HK-2 (cell line): ENCODE measurements at regions not wholly inside any gene's neighbourhood (a gene's known extent, or its start where the extent isn't known, plus 50 kb on each side); places are given as distances from the start of the nearest gene placed in this dataset.
A peak's percentile ranks its signal among the peaks of the same experiment; 100 is the strongest.

Source experiments
- DNase-seq: peaks from one replicate; pipeline ENCODE4 v3.0.0-alpha.2; 2018; ENCODE audit not compliant: unreplicated experiment

DNA sequence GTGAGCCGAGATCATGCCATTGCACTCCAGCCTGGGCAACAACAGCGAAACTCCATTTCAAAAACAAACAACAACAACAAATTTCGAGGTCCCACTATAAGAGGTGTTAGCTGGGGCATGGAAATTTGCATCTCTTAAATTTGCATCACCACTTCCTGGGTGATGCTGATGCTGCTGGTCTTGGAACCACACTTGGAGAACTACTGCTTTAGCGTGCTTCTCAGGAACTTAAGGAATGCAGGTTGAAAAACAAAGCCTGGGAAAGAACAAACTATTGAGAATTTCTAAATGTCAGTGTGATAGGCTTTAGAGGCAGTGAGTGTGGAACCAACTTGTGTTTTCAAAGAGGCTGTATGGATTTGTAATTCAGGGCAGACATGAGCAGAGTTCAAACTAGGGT, 858.4 kb upstream of the ARPP21 start:
- no peak for DNase-seq

DNA sequence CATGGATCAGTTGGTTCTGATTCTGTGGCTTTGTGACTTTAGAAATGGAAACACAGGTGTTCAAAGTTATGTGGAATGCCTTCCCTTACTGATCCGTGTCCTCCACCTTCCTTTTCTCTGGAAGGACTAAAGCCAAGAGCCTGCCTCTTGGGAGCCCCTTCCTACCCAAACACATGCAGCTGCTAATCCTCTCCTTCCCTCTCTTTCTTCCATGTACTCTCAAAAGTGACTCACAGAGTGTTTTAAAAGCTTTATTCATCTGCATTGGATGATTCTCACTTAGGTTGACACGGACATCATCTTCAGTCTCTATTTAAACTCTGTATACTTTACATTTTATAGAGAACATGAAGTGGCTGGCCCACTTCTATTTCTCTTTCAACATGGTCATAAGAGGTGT, 856.5 kb upstream of the ARPP21 start:
- DNase-seq = no peak

- DNase-seq = no peak
Measured at GRCh38 chr3:34783876-34784275, 855.4 kb upstream of the ARPP21 start.

DNA sequence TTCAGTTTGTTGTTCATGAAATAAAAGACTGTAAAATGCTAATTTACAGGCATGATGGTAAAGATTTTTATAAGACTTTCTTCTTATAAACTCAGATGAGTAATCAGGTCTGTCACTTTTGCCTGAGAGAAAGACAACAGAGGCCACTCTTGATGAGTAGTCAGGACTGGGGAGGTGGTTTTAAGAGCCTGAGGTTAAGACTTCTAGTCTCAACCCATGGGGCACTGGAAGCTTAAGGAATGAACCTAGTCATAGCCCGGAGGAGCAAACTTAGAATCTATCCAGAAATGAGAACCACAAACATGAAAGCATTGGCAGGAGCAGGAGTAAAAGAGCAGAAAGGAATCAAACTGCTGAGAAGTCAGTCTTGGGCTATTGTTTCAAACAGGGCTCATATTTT, 846.3 kb upstream of the ARPP21 start:
- no peak for DNase-seq

- no peak for DNase-seq
Measured at GRCh38 chr3:34807611-34808010, 831.7 kb upstream of the ARPP21 start.

GRCh38 chr3:34808287-34808686, 831.0 kb upstream of the ARPP21 start:
- no peak for DNase-seq

DNA sequence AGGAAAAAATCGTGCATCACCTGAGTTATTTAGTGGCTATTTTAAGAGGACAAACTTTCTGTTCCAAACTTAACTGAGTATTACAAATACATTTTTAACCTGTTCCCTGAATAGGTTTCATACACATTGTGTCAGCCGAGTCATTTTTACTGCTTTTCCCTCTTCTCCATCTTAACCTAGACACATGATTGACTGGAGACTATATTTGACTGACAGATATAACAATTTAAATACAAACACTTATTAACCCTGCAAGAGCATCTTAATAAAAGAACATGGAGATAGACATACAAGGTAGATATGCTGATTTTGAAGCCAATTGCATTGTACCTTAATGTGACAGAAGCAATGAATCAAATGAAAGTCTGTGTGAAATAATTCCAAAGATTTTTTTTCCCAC, 810.5 kb upstream of the ARPP21 start:
- no peak for DNase-seq

DNA sequence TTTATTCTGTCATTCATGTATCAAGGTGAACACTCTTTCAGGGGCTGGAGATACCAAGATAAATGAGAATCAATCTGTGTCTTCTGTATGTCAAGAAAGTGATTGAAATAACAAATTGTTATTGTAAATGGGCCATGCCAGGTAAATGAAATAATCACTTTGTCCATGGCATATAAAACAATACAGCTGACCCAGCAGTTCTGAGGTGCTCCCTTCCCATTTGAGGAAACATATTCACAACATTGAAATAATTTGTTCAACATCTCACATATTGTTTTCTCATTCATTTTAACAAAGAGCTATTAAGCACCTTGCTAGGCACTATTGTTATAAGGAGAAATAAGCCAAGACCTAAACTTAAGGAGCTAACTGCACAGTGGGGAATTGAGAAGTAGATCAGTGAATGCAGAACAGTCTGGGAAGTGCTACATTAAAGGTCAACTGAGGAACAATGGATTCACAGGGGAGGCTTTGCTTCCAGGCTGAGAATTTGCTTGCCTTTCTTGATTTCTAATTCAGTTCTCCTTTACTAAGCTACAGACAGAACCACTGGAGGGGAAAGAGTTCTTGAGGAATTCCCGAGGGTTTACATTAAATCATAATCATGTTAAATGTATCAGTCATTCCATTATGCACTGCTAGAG, 806.3 kb upstream of the ARPP21 start:
- DNase-seq = no peak

DNA sequence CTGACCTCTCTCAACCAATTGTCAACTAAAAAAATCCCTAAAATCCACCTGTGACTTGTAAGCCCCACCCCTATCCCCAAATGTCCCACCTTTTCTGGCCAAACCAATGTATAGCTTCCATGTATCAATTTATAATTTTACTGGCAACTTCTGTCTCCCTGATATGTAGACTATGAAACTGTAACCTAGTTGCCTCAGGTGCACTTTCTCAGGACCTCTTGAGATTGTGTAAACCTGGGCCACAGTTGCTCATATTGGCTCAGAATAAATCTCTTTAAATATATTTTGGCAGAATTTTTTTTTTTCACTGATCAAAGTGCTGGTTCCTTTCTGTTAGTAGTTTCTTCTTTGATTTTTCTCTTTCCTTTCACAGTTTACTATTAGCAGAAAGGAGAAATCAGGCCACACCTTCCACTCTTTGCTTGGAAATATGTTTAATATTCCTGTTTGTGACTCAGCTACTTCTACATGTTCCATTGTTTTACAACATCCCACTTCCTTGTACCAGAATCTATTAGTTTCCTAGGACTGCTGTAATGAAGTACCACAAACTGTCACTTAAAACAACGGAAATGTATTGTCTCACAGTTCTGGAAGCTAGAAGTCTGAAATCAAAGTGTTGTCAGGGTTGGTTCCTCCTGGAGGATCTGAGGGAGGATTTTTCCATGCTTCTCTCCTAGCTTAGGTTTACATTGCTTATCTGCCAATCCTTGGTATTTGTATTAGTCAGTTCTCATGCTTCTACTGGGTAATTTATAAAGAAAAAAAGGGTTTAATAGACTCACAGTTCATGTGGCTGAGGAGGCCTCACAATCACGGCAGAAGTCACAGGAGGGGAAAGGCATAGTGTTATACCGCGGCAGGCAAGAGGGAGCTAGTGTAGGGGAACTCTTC, 801.2 kb upstream of the ARPP21 start:
- no peak for DNase-seq

DNA sequence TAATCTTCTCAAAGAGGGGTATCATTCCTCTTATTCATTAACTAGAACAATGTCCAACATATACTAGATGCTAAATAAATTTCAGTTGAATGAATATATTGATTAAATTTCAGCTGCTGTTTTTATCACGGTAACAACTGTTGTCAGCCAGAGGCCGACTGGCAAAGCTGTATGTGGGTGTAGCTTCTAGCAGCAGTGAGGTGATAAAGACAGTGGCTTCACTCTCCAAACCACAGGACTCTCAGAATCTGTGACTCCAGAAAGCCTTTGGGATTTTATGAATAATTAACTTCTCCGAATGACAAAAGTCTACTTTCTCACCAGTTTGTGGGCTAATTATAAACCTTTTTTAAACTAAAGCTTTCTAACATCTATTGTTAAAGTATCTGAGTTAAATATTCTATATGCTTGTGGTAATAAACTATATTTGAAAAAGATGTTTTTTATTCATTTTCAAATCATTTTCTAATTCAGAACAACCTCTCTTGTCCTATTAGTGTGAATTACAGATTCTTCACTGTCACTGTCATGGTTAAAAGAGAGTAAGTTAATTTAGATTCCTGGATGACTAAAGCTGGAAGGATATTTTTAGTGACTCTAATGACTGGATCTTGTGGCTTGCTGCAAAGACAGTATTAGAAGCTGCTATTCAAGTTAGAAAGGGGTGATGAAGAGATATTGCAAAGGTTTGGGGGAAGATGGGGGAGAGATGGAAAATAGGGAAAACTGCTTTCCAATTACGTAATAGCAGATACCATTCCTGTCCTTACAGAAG, 796.4 kb upstream of the ARPP21 start:
- DNase-seq = peak; percentile 21

DNA sequence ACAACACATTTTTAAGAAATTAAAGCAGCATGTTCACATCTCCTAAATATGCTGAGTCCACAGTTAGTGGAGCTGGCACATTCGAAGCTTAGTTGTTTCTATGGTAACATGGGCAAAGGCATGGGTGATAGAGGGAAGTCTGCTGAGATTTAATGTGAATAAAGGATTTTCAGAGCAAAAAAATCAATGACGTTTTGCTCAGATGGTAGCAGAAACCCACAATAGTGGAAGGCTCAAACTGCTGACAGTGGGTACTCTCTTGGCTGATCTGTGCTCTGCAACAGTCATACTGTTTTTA, 795.1 kb upstream of the ARPP21 start:
- no peak for DNase-seq

- DNase-seq = no peak
Measured at GRCh38 chr3:34851137-34851536, 788.2 kb upstream of the ARPP21 start.

DNA sequence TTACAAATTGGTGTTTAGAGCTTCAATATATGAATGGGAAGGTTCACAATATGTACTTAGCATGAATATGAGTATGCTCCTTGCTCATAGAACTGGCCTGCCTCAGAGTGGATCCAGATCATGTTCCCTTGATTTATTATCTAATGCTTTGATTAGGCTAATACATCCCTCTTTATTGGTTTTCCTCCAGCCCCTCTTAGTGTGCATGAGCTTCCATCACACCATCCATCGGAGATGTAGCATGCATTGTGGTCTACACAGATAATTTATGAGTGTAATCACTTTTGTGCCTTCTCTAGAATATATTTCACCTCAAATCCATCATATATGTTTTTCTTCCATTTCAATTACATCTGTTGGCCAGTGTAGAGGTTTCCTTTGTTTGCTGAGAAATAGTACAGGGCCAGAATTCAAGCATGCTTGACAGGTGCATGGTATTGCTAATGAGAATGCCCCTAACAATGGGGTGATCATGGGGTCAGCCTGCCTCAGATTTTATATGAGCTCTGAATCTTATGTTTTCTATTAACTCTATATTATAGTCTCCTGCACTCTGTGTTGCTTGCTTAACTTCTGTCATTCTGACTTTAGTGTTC, 786.4 kb upstream of the ARPP21 start:
- no peak for DNase-seq

DNA sequence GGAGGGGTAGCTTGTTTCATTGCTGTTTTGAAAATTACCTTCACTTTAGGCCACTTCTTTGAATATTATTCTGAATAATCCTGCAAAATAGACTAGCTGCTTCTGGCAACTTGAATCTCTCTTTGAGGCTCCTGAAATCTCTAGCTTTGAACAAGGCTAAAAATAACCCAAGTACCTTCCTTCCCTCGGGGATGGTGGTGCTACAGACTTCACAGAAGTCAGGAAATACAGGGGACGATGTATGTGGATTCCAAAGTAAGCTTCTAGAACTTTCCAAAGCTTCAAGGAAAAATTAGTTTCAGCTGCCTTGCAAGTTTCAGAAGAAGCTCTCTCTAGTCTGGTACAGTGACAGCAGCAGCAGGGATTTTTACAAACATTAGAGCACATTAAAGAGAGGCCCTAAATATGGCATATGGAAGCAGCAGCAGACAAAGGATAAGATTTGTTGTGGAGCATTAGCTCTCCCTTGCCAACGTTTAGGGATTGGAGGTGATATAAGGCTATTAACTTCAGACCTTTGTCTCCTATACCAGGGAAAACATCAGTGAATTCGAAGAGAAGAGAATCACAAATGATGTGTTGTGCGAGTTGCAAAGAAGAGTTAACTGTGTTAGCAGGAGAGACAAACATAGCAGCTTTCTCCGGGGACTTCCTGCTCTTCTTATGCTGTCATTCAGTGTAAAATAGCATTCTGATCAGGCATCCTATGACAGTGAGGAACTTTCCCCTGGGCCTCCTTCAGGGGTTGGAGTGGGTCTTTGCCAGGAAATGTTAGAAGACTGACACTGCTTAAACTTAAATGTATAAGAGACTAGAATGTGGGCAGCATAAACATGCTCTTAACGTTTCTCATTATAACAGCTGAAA, 783.0 kb upstream of the ARPP21 start:
- no peak for DNase-seq

DNA sequence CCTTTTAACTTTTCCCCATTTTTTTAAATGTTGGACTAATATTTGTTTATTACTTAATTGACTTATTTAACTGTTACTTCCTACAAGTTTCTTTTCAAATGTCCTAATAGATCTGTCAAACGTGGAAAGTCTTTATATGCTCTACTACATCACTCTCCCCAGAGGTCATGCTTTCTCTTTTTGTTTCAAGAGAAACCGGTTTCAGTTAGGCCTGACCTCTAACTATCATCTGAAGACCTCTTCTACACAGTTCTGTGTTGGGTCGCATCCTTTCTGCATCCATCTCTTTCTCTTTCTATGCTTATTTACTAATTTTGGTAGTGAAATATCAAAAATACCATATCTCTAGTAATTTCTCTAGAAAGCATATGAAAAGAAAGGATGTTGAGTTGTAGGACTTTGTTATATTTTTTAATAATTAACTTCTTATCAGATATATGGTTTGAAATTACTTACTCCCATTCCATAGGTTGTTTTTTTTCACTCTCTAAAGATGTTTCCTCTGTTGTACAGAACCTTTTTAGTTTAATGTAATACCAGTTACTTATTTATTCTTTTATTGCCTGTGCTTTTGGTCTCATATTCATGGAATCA, 781.2 kb upstream of the ARPP21 start:
- no peak for DNase-seq

- DNase-seq = no peak
Measured at GRCh38 chr3:34859746-34860145, 779.6 kb upstream of the ARPP21 start.

- DNase-seq = no peak
Measured at GRCh38 chr3:34862456-34862855, 776.9 kb upstream of the ARPP21 start.

DNA sequence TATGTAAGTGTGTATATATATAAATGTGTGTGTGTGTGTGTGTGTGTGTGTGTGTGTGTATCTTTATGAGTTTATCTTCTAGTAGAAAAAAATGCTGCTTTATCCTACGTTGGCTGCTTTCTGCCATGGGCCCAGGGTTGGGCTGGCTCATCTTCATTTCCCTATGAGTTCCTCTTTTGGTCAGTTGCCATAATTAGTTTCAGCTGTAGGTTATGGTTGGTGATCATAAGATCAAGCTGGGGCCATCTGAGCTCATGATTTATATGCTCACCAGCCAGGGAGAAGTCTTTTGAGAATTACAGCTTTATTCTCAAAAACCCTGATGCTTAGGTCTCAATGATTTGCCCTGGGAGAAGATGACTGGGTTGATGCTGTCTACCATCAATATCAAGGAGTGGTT, 775.8 kb upstream of the ARPP21 start:
- DNase-seq = no peak

GRCh38 chr3:34864011-34864410, 775.3 kb upstream of the ARPP21 start:
- DNase-seq = no peak

DNA sequence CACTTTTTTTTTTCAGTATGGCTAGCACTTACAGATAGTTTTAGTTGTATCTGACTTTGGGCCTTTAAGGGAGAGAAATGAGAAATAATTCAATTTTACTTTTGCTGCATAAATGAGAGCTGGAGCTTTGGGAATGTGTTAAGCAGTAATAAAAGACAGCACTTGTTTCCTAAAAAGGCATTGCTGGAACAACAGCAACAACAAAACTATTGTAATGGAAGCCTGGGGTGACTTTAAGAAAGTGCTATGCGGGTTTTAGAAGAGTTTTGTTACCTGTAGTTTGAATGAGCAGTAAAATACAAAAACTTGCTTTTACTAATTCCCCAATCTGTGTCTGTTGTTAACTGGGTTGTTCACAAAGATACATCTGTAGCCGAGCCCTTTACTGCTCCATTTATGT, 774.0 kb upstream of the ARPP21 start:
- no peak for DNase-seq

- no peak for DNase-seq
Measured at GRCh38 chr3:34868935-34869334, 770.4 kb upstream of the ARPP21 start.
